K562 (cell line): ENCODE measurements at regions not wholly inside any gene's neighbourhood (a gene's known extent, or its start where the extent isn't known, plus 50 kb on each side); places are given as distances from the start of the nearest gene placed in this dataset.

Experiments
- ATAC-seq: fragments of 200-7000 bp; cut with Tn5 transposase; 3 replicates; pipeline ENCODE4 v1.9.1; 2020; ENCODE audit warnings: moderate library complexity
- BruUV-seq: library from RNA; stranded (reverse); fragments of 400-500 nt; replicated peaks from 2 replicates; lab custom pipeline; 2021; lab: Mats Ljungman, UMichigan
- CTCF ChIA-PET: fragments of 300-600 bp; formaldehyde crosslinking; extraction: SDS; loops from one replicate; lab custom pipeline; 2021; ENCODE audit warnings: low intra/inter-chr PET ratio; lab: Yijun Ruan, JAX
- POLR2A ChIA-PET: fragments of 300-600, 350-650 bp; sonication (Branson Sonifier 250); formaldehyde crosslinking; extraction: SDS; loops from one replicate; lab custom pipeline; 2021; ENCODE audit warnings: antibody characterized with exemption, inconsistent platforms; lab: Yijun Ruan, JAX
- DNase-seq, 4 experiments: peaks; one replicate each; pipeline versions ENCODE4 v3.0.0 to v3.0.0-alpha.2; 2011 to 2018; ENCODE audit warnings: low spot score in 3 of 4, mixed read lengths in 3 of 4; ENCODE audit errors: extremely low read depth in 1 of 4
- FAIRE-seq: peaks from 2 replicates; lab custom pipeline; 2011; peaks lifted over from hg19 to GRCh38; lab: Jason Lieb, UNC
- H2AFZ ChIP-seq: 2 replicates; pipeline ENCODE4 v1.6.0; 2011; ENCODE audit warnings: low read depth, low read length, control low read depth, inconsistent platforms
- H3K27ac ChIP-seq: fragments of 200-600 bp; 3 replicates; pipeline ENCODE4 v1.8.0; 2011; ENCODE audit warnings: low read depth, mild to moderate bottlenecking, control low read depth, inconsistent platforms, low read length, moderate library complexity, mixed read lengths; ENCODE audit errors: extremely low read depth
- H3K27me3 ChIP-seq, 2 experiments: fragments of 300-600 bp in 1 of 2; 2 replicates in 1 of 2; 3 replicates in 1 of 2; pipeline versions ENCODE4 v1.6.0 to v1.8.0; 2011; ENCODE audit warnings: inconsistent platforms in 2 of 2, low read length in 2 of 2, mild to moderate bottlenecking in 1 of 2, mixed read lengths in 1 of 2, moderate library complexity in 1 of 2; ENCODE audit not compliant: control insufficient read depth in 2 of 2, insufficient read depth in 2 of 2
- H3K36me3 ChIP-seq: fragments of 300-600 bp; 3 replicates; pipeline ENCODE4 v1.8.0; 2011; ENCODE audit warnings: mild to moderate bottlenecking, low read length, inconsistent platforms; ENCODE audit not compliant: control insufficient read depth, insufficient read depth
- H3K4me1 ChIP-seq, 2 experiments: fragments of 200-600 bp in 1 of 2; replicated peaks in 1 of 2; 2 replicates in 1 of 2; 3 replicates in 1 of 2; pipeline versions ENCODE4 v1.5.1 to v1.8.0; 2011; ENCODE audit warnings: inconsistent platforms in 2 of 2, low read length in 2 of 2, mild to moderate bottlenecking in 1 of 2, mixed read lengths in 1 of 2, moderate library complexity in 1 of 2; ENCODE audit not compliant: control insufficient read depth in 2 of 2, insufficient read depth in 2 of 2
- H3K4me2 ChIP-seq: 2 replicates; pipeline ENCODE4 v1.6.1; 2011; ENCODE audit warnings: low read length, control low read depth, inconsistent platforms, mixed read lengths; ENCODE audit not compliant: insufficient read depth
- H3K4me3 ChIP-seq: fragments of 200-600 bp; sonication (generic), shearing (Covaris generic); 2 replicates; pipeline ENCODE4 v1.5.1; 2016; ENCODE audit warnings: control low read depth, inconsistent platforms
- H3K79me2 ChIP-seq: fragments of 200-600 bp; 3 replicates; pipeline ENCODE4 v1.8.0; 2011; ENCODE audit warnings: low read length, inconsistent platforms; ENCODE audit not compliant: control insufficient read depth, insufficient read depth
- H3K9ac ChIP-seq, 2 experiments: 2 replicates each; pipeline versions ENCODE4 v1.6.0 to v1.6.1; 2011; ENCODE audit warnings: low read depth in 2 of 2, low read length in 2 of 2, control low read depth in 1 of 2, inconsistent platforms in 1 of 2, mild to moderate bottlenecking in 1 of 2, mixed read lengths in 1 of 2; ENCODE audit not compliant: insufficient read depth in 1 of 2
- H3K9me1 ChIP-seq: one replicate; pipeline ENCODE4 v1.6.0; 2011; ENCODE audit warnings: inconsistent platforms, mild to moderate bottlenecking, low read length, moderate library complexity; ENCODE audit not compliant: control insufficient read depth, insufficient read depth
- H3K9me3 ChIP-seq: replicated peaks from 2 replicates; pipeline ENCODE4 v1.5.1; 2011; ENCODE audit warnings: low read depth, low read length, inconsistent platforms; ENCODE audit not compliant: control insufficient read depth, insufficient read depth
- H4K20me1 ChIP-seq: replicated peaks from 2 replicates; pipeline ENCODE4 v1.6.1; 2011; ENCODE audit warnings: low read length, inconsistent platforms, mixed read lengths; ENCODE audit not compliant: control insufficient read depth, insufficient read depth
- CCAR2 ChIP-seq: fragments of 200-400 bp; formaldehyde crosslinking; IDR thresholded peaks from 2 replicates; pipeline ENCODE4 v1.6.1; 2017; ENCODE audit warnings: mild to moderate bottlenecking, low read depth, low read length
- DMBX1 ChIP-seq: fragments of 250-450 bp; sonication (Bioruptor Pico); IDR thresholded peaks from 2 replicates; pipeline ENCODE4 v1.8.0; 2022; ENCODE audit warnings: inconsistent platforms, mild to moderate bottlenecking, moderate library complexity, borderline replicate concordance
- JUNB ChIP-seq: fragments of 450-650 bp; formaldehyde crosslinking; conservative IDR thresholded peaks from 2 replicates; pipeline ENCODE4 v1.4.0; 2020; ENCODE audit warnings: mild to moderate bottlenecking
- MCM2 ChIP-seq: fragments of 450-650 bp; IDR thresholded peaks from 2 replicates; pipeline ENCODE4 v1.6.1; 2017; ENCODE audit warnings: low read depth, mild to moderate bottlenecking
- SFPQ ChIP-seq: fragments of 200-400 bp; formaldehyde crosslinking; IDR thresholded peaks from 2 replicates; pipeline ENCODE4 v1.6.1; 2017; ENCODE audit warnings: mild to moderate bottlenecking, low read depth, low read length, moderate library complexity
- TEAD1 ChIP-seq, 2 experiments: fragments of 450-650 bp in 1 of 2; sonication (generic) in 1 of 2; formaldehyde crosslinking; IDR thresholded peaks; 2 replicates each; pipeline versions ENCODE4 v1.4.0 to v1.8.0; 2020 to 2022; ENCODE audit warnings: mild to moderate bottlenecking in 2 of 2, missing genetic modification reagents in 1 of 2
- ZSCAN32 ChIP-seq: fragments of 450-650 bp; formaldehyde crosslinking; IDR thresholded peaks from 2 replicates; pipeline ENCODE4 v1.4.0; 2020; ENCODE audit warnings: mild to moderate bottlenecking, moderate library complexity
- WGBS: fragments of 100-300 bp; shearing (Covaris generic); methylation state at CpG from one replicate; pipeline ENCODE4 v1.1.6; 2016; ENCODE audit warnings: low coverage, mixed read lengths; ENCODE audit not compliant: insufficient coverage; ENCODE audit errors: missing lambda C conversion rate; 5-methylcytosine and 5-hydroxymethylcytosine counted together
- in situ Hi-C: fragments of 300-500 bp; cut with MboI; formaldehyde crosslinking; loops from 4 replicates; pipeline ENCODE4 v1.15.0; 2018; ENCODE audit warnings: inconsistent platforms, mixed read lengths
- intact Hi-C: fragments of 100-400 bp; cut with micrococcal nuclease; formaldehyde crosslinking; loops from 2 replicates; pipeline ENCODE4 v1.14.2; 2022
- TF ChIP-seq, protein P1 (sequence below): sonication (generic); formaldehyde crosslinking; IDR thresholded peaks from 2 replicates; pipeline ENCODE4 v1.8.1; 2023; ENCODE audit warnings: mild to moderate bottlenecking, missing genetic modification reagents
- TF ChIP-seq, protein P2 (sequence below): fragments of 450-650 bp; IDR thresholded peaks from 2 replicates; pipeline ENCODE4 v1.6.1; 2016; ENCODE audit warnings: borderline replicate concordance

DNA sequence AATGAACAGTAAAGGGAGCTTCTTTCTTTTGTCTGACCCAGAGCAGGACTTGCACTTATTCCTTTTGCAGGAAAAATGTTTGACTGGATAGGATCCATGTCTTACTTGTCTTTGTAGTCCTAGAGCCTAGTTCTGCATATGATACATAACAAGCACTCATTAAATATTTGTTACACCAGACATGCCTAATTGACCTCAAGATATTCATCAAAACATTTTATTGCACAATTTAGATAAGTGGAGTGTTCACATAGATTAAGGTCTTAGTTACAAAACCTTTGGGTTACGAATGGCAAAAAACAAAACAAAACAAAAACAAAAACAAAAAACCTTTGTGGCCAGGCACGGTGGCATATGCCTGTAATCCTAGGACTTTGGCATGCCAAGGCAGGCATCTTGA is 735.8 kb upstream of the NRSN1 start:
- H3K4me1 ChIP-seq, result no peaks in the 10 kb centered on the region
- no peaks in the 10 kb centered on the region for H3K27me3 ChIP-seq
- no peaks in the 10 kb centered on the region for H4K20me1 ChIP-seq
- H2AFZ ChIP-seq, result no peak overlapping the region
- no peaks in the 10 kb centered on the region for H3K9me1 ChIP-seq
- no TSS peak for BruUV-seq
- intact Hi-C loops, result no loop called here
- POLR2A ChIA-PET, result no interaction called here
- FAIRE-seq (no peak), ATAC-seq (no peak), DNase-seq (no peak)
- 0% methylated on average over 2 of the region's 2 CpGs for WGBS
- H3K9me3 ChIP-seq, result no peaks in the 10 kb centered on the region; the same call in none of the 2 replicates
- H3K4me2 ChIP-seq, result no peak overlapping the region
- no peaks in the 10 kb centered on the region for H3K36me3 ChIP-seq
- CTCF ChIA-PET, result no interaction called here
- H3K9ac ChIP-seq, result no peak overlapping the region
- no peaks in the 10 kb centered on the region for H3K79me2 ChIP-seq
- H3K27ac ChIP-seq, result no peak overlapping the region
- in situ Hi-C loops, result no loop called here
- H3K4me3 ChIP-seq, result no peak overlapping the region
- TF ChIP-seq, protein P1, sequence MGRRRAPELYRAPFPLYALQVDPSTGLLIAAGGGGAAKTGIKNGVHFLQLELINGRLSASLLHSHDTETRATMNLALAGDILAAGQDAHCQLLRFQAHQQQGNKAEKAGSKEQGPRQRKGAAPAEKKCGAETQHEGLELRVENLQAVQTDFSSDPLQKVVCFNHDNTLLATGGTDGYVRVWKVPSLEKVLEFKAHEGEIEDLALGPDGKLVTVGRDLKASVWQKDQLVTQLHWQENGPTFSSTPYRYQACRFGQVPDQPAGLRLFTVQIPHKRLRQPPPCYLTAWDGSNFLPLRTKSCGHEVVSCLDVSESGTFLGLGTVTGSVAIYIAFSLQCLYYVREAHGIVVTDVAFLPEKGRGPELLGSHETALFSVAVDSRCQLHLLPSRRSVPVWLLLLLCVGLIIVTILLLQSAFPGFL, result no peak
- TF ChIP-seq ZSCAN32, result no peak
- no peak for TF ChIP-seq DMBX1 (CRISPR knock-in tag)
- no peak for TF ChIP-seq CCAR2
- no peak for TF ChIP-seq TEAD1 (CRISPR knock-in tag; IDR thresholded peaks at IDR 0.05)
- TF ChIP-seq, protein P2, sequence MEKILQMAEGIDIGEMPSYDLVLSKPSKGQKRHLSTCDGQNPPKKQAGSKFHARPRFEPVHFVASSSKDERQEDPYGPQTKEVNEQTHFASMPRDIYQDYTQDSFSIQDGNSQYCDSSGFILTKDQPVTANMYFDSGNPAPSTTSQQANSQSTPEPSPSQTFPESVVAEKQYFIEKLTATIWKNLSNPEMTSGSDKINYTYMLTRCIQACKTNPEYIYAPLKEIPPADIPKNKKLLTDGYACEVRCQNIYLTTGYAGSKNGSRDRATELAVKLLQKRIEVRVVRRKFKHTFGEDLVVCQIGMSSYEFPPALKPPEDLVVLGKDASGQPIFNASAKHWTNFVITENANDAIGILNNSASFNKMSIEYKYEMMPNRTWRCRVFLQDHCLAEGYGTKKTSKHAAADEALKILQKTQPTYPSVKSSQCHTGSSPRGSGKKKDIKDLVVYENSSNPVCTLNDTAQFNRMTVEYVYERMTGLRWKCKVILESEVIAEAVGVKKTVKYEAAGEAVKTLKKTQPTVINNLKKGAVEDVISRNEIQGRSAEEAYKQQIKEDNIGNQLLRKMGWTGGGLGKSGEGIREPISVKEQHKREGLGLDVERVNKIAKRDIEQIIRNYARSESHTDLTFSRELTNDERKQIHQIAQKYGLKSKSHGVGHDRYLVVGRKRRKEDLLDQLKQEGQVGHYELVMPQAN, result no peak
- TF ChIP-seq SFPQ, result no peak
- no peak for TF ChIP-seq MCM2
- TF ChIP-seq JUNB (CRISPR knock-in tag), result no peak
